Activated T-helper 1 cell treated with anti-CD3 and anti-CD28 coated beads, Interleukin-12 subunit alpha, Interleukin-12 subunit beta, Interleukin-2, Interleukin-4 antibody, amounts not matched to agents 30 ng/mL and 10 ng/mL and 1 ng/mL, durations not matched to agents 14 hours and 24 hours and 36 hours (primary cell): ENCODE measurements at regions not wholly inside any gene's neighbourhood (a gene's known extent, or its start where the extent isn't known, plus 50 kb on each side); places are given as distances from the start of the nearest gene placed in this dataset.
"Not testable (repeated sequence)": the region's sequence is repeated elsewhere in the genome, so short reads cannot be mapped to it uniquely, and the experiment has no call there.

ENCODE experiments used
- DNase-seq: peaks from one replicate; pipeline ENCODE4 v3.0.0; 2021; ENCODE audit warnings: low spot score
- H3K27ac Mint-ChIP-seq: one replicate; pipeline ENCODE4 v1.8.0; 2021; ENCODE audit warnings: mild to moderate bottlenecking, mixed read lengths
- H3K27me3 Mint-ChIP-seq: one replicate; pipeline ENCODE4 v1.8.0; 2022; ENCODE audit warnings: mild to moderate bottlenecking, moderate library complexity, mixed read lengths; ENCODE audit not compliant: insufficient read depth
- H3K36me3 Mint-ChIP-seq: one replicate; pipeline ENCODE4 v1.8.0; 2021; ENCODE audit warnings: low read depth, mixed read lengths
- H3K4me1 Mint-ChIP-seq: one replicate; pipeline ENCODE4 v1.8.0; 2021; ENCODE audit warnings: low read depth, mixed read lengths
- H3K4me3 Mint-ChIP-seq: one replicate; pipeline ENCODE4 v1.8.0; 2021; ENCODE audit warnings: mild to moderate bottlenecking, moderate library complexity, mixed read lengths
- H3K9me3 Mint-ChIP-seq: one replicate; pipeline ENCODE4 v1.8.0; 2021; ENCODE audit warnings: mixed read lengths
- intact Hi-C: fragments of 100-400 bp; cut with micrococcal nuclease; formaldehyde crosslinking; loops from one replicate; pipeline ENCODE4 v1.15.1; 2024

DNA sequence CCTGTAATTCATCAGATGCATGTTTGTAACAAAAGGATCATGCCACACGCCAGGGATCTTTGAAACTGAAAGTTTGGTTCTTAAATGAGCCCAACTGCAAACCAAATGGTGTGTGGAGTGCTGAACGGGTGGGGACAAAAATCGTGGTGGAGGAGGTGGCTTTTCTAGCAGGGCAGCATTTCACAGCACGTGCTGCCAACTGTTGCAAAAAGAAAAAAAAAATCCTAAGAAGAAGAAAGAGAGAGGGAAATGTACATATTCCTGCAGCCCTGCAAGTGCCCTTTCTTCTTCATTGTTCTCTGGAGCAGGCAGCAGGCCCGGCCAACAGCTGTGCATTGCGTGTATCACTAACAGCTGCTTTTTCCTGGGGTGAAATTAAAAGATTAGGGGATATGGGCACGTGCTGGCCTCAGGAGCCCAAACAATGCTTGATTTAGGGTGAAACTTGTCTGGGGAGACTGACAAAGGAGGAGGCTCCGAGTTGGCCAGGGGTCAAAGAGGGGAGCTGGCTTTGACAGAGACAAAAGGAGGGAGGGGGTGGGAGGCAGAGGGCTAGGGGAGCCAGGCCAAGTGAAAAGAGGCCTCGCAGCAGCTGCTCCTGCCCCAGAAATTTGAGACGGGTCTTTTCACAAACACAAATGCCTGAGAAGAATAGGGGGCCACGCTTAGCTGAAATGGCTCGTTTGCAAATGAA is 73.0 kb downstream of the GADD45G start:
- Mint-ChIP-seq H3K27me3 (peaks cover 2% of the 10 kb centered on the region), H3K27ac (no peak overlapping the region), H3K4me1 (peaks cover 21% of the 10 kb centered on the region), H3K36me3 (no peaks in the 10 kb centered on the region), H3K9me3 (no peaks in the 10 kb centered on the region), H3K4me3 (no peak overlapping the region)
- no peak for DNase-seq
- intact Hi-C loops, result no loop called here

DNA sequence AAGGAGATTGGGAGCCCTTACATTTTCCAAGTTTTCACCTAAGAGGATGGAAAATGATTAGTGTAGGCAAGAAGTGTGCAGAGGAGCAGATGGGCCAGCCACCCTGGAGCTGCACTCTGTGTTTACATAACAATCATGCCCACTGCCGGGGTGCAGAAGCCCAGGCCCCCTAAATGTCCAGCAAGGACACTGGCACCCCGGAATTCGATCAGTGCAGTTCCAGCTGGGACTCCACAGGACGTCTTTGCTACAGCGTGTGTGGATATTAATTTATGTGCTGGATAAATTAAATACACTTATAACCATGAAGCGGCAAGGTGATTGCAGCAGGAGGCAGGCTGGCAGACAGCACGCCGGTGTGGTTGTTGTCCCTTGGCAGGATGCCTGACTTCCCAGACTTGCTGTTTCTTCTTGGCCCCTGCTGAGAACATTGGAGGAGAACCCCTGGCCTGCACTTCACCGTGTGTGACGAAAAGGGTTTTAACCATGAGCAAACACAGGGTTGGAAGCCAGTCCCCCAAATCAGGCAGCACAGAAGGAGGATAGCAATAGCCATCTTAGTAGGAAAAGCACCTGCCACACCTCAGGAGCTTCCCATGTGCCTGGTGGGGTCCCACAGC is 73.7 kb downstream of the GADD45G start:
- intact Hi-C loops, result no loop called here
- peaks cover 2% of the 10 kb centered on the region for H3K27me3 Mint-ChIP-seq
- H3K36me3 Mint-ChIP-seq, result no peaks in the 10 kb centered on the region
- no peak overlapping the region for H3K4me3 Mint-ChIP-seq
- H3K9me3 Mint-ChIP-seq, result no peaks in the 10 kb centered on the region
- peaks cover 21% of the 10 kb centered on the region for H3K4me1 Mint-ChIP-seq
- H3K27ac Mint-ChIP-seq, result no peak overlapping the region
- DNase-seq, result no peak

DNA sequence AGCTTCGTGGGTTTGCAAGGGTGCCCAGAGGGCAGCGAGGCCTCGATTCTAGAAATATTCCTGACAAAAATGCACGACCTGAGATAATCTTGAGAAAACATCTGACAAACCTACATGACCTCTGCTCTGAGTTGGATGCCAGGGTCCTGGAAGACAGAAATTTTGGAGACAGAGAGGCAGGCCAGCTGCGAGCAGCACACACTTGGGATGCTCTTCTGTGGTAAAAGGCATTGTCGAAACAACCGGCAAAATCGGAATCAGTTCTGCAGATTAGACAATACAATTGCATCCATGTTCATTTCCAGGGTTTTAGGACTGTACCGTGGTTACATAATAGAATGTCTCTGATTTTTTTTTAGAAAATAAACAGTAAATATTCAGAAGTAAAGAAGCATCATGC is 74.2 kb downstream of the GADD45G start:
- Mint-ChIP-seq H3K36me3 (no peaks in the 10 kb centered on the region), H3K27me3 (peaks cover 2% of the 10 kb centered on the region), H3K9me3 (no peaks in the 10 kb centered on the region), H3K4me3 (no peak overlapping the region), H3K27ac (no peak overlapping the region), H3K4me1 (peaks cover 21% of the 10 kb centered on the region)
- intact Hi-C loops, result no loop called here
- DNase-seq, result no peak

DNA sequence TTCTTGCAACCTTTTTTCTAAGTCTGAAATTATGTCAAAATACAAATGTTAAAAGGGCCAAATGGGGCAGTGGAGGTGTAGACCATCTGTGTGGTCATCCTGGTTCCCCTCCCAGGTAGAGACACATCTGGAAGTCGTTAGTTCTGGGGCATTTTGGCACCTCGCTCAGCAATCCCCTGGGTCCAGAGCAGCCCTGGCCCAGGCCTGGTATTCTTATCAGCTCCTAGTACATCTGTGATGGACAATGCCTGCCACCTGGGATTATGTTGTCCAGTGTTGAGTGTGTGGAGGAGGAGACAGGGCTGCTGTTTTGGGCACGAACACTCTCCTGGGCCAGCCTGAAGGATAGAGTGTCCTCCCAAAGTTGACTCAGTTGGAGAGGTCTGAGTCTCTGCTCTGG is 74.8 kb downstream of the GADD45G start:
- peaks cover 2% of the 10 kb centered on the region for H3K27me3 Mint-ChIP-seq
- H3K36me3 Mint-ChIP-seq, result no peaks in the 10 kb centered on the region
- no peak for DNase-seq
- intact Hi-C loops, result no loop called here
- no peaks in the 10 kb centered on the region for H3K9me3 Mint-ChIP-seq
- no peak overlapping the region for H3K4me3 Mint-ChIP-seq
- no peak overlapping the region for H3K27ac Mint-ChIP-seq
- peaks cover 21% of the 10 kb centered on the region for H3K4me1 Mint-ChIP-seq

DNA sequence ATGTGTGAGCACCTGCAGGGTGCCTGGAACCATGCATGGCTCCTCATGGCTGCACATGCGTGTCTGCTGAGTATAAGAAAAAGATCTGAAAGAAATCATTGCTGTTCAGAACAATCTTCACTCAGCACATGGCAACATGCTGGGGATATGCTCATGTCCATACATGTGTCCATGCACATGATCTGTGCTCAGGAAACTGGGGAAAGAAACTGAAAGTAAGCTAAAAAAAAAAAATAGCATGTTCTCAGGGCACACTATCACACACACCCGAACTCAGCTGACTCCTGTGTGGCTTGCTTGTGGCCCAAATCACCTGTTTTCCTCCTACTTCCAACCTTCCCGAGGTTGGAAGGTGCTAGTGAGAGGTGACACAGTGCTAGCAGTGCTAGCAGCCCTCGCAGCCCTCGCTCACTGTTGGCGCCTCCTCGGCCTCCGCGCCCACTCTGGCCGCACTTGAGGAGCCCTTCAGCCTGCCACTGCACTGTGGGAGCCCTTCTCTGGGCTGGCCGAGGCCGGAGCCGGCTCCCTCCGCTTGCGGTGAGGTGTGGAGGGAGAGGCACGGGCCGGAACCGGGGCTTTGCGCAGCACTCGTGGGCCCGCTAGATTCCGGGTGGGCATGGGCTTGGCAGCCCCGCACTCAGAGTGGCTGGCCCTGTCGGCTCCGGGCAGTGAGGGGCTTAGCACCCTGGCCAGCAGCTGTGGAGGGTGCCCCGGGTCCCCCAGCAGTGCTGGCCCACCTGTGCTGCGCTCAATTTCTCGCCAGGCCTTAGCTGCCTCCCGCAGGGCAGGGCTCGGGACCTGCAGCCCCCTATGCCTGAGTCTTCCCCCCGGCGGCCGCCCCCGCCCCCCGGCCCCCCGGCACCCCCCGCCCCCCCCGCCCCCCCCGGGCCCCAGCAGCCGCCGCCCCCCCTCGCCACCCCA is 76.0 kb downstream of the GADD45G start:
- H3K4me3 Mint-ChIP-seq, result no peak overlapping the region
- no peak overlapping the region for H3K27ac Mint-ChIP-seq
- peaks cover 2% of the 10 kb centered on the region for H3K27me3 Mint-ChIP-seq
- no peaks in the 10 kb centered on the region for H3K9me3 Mint-ChIP-seq
- H3K36me3 Mint-ChIP-seq, result no peaks in the 10 kb centered on the region
- DNase-seq, result no peak
- H3K4me1 Mint-ChIP-seq, result peaks cover 21% of the 10 kb centered on the region
- intact Hi-C loops, result no loop called here

DNA sequence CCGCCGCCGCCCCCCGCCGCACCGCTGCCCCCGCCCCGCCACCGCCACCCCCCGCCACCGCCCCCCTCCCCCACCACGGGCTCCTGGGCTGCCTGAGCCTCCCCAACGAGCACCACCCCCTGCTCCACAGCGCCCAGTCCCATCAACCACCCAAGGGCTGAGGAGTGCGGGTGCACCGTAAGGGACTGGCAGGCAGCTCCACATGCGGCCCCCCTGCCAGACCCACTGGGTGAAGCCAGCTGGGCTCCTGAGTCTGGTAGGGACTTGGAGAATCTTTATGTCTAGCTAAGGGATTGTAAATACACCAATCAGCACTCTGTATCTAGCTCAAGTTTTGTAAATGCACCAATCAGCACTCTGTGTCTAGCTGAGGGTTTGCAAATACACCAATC is 76.7 kb downstream of the GADD45G start:
- H3K27me3 Mint-ChIP-seq, intact Hi-C loops, DNase-seq, H3K36me3 Mint-ChIP-seq, H3K4me3 Mint-ChIP-seq, H3K27ac Mint-ChIP-seq, H3K9me3 Mint-ChIP-seq: not testable (repeated sequence)
- H3K4me1 Mint-ChIP-seq, result peaks cover 26% of the 10 kb centered on the region

DNA sequence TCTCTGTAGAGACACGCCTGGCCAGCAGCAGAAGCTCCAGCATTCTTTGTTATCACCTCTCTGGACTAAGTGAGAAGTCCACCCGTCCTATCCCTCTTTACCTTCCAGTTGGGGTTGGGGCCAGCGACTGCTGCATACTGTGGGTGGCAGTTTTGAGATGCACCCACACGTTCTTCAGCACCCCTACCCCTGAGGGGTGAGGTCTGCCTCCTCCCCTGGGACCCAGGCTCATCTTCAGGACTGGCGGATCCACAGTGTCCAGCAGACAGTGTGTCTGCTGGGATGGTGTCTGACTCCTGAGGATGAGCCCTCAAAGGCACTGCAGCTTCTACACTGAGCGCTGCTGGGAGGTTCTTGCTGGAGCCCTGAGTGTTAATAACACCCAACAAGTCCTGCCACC is 78.8 kb downstream of the GADD45G start:
- peaks cover 2% of the 10 kb centered on the region for H3K27me3 Mint-ChIP-seq
- no peaks in the 10 kb centered on the region for H3K36me3 Mint-ChIP-seq
- H3K9me3 Mint-ChIP-seq, result no peaks in the 10 kb centered on the region
- DNase-seq, result no peak
- intact Hi-C loops, result no loop called here
- peaks cover 23% of the 10 kb centered on the region for H3K4me1 Mint-ChIP-seq
- H3K27ac Mint-ChIP-seq, result no peak overlapping the region
- no peak overlapping the region for H3K4me3 Mint-ChIP-seq

DNA sequence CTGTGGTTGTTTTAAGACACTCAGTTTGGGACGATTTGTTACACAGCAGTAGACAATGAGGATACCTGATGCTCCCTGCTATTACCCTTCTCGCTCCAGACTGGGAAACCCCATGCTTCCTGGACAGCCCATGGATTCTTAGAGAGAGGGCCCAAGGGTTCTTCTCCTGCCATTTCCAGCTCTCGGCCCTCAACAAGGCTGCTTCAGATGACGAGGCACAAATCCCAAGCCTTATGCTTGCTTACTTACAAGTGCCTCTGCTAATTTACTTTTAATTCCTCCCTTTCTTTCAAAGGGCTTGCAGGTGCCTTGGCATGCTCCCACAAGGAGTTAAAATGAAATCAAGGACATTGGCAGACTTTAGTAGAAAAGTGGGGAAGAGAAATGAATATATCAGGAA is 79.4 kb downstream of the GADD45G start:
- Mint-ChIP-seq H3K4me3 (no peak overlapping the region), H3K4me1 (peaks cover 23% of the 10 kb centered on the region), H3K9me3 (no peaks in the 10 kb centered on the region), H3K27me3 (peaks cover 2% of the 10 kb centered on the region), H3K27ac (no peak overlapping the region), H3K36me3 (no peaks in the 10 kb centered on the region)
- no peak for DNase-seq
- intact Hi-C loops, result no loop called here

DNA sequence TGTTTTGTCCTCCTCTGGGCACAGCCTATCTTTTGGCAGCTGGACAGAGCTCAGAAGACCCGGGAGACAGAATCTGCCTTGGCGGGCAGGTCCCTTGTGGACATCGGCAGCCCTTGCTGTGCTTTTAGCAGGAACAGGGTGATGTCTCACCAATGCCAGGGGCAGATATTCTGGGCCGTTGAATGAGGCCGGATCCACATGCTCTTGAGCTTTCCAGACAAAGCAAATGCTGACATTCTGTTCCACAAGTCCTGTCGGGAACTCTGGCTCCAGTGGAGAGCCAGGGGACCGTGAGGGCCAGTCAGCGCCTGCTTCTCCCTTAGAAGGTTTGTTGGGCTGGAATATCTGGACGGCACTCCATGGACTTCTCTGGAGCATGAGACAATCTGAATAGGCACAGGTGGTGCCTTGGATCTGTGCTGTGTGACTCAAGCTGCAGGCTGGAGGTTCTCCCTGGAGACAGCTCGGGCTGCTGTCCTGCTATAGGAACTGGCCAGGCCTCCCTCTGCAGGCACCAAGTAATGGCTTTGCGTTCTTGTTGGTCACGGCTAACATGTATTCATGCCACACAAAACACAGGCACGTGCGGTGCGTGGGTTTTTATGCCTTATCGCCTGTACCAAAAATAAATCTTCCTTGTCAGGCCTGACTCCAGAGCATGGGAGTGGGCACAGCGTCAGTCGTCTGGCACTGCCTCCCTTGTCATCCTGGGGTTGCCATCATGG is 80.3 kb downstream of the GADD45G start:
- no peak overlapping the region for H3K4me3 Mint-ChIP-seq

DNA sequence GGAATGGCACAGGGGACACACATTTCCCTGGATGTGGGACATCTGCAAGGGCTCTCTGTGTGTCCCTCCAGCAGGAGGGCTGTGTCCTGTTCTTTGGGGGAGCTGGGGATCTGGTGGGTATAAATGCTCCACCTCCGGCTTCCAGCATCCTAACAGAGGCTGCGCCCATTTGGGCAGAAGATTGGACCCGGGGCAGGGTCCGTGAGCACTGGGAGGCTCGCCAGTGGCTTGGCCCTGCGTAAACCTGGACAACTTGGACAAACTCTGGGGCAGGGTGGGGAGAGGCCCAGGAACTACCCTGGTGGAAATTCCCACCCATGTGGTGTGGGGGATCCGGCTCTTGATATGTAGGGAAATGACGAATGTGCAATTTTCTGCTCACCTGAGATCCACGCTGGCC is 80.9 kb downstream of the GADD45G start:
- Mint-ChIP-seq H3K27me3 (no peaks in the 10 kb centered on the region), H3K4me3 (no peak overlapping the region), H3K4me1 (peaks cover 18% of the 10 kb centered on the region), H3K9me3 (no peaks in the 10 kb centered on the region), H3K27ac (no peak overlapping the region), H3K36me3 (no peaks in the 10 kb centered on the region)
- DNase-seq, result no peak
- intact Hi-C loops, result no loop called here

More for the DNA sequence above, 80.3 kb downstream of the GADD45G start:
- intact Hi-C loops, result no loop called here
- no peak for DNase-seq
- Mint-ChIP-seq H3K4me1 (peaks cover 18% of the 10 kb centered on the region), H3K36me3 (no peaks in the 10 kb centered on the region), H3K9me3 (no peaks in the 10 kb centered on the region), H3K27ac (no peak overlapping the region), H3K27me3 (peaks cover under 1% of the 10 kb centered on the region)

DNA sequence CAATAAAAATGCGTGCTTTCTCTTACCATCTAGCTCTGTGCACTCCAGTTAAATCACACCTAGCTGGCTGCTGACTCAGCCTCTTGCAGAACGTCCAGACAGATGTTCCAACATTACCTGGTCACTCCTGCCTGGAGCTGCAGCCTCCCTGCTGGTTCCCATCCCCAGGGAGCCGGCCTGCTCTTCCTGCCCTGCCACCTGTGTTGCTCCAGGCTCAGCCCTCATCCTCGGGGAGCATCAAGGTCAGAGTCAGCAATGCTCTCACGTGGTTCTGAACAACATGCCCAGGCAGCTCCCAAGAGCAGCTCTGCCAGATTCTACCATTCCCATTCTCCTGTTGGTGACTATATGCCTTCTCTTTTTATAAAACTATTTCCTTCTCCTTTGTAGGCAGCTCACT is 81.3 kb downstream of the GADD45G start:
- Mint-ChIP-seq H3K27ac (no peak overlapping the region), H3K36me3 (no peaks in the 10 kb centered on the region), H3K4me3 (no peak overlapping the region), H3K9me3 (no peaks in the 10 kb centered on the region), H3K4me1 (peaks cover 22% of the 10 kb centered on the region), H3K27me3 (no peaks in the 10 kb centered on the region)
- intact Hi-C loops, result no loop called here
- DNase-seq, result no peak

DNA sequence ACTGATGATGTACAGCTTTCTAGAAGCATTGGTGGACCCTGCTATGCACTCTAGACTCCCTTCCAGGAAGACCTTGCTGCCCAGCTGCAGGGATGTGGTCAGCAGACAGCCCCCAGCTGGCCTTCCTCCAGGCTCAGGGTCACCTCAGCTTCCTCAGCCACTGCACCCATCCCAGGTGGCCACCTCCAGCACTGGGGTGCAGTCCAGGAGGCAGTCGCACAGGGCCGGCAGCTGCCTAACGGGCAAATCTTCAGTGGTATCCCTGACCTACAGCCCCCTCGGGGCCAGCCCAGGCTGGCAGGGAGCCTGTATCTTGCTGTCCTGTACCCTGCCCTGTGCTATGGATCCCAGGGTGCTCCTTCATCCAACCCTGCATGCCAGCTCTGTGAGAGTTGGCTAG is 81.8 kb downstream of the GADD45G start:
- intact Hi-C loops, result no loop called here
- no peak for DNase-seq
- H3K4me3 Mint-ChIP-seq, result no peak overlapping the region
- peaks cover 27% of the 10 kb centered on the region for H3K4me1 Mint-ChIP-seq
- no peaks in the 10 kb centered on the region for H3K27me3 Mint-ChIP-seq
- no peaks in the 10 kb centered on the region for H3K9me3 Mint-ChIP-seq
- no peak overlapping the region for H3K27ac Mint-ChIP-seq
- no peaks in the 10 kb centered on the region for H3K36me3 Mint-ChIP-seq

DNA sequence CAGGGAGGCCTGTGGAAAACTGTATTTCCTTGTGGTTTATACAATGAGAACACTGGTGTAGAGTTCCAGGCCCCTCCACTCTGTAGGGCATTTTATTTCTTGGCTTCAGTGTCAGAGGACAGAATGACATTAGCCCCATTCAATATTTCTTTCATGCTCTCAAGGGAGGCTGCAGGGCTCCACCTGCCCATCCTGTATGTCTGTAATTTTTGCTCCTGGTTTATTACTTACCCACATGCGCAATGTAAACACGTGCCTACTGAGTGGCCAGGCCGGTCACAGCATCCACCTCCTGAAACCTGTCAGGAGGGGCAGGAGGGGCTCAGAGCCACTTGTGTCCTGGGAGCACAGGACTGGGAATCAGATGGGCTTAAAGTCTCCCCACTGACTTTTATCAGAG is 82.4 kb downstream of the GADD45G start:
- DNase-seq, result no peak
- Mint-ChIP-seq H3K4me1 (peaks cover 32% of the 10 kb centered on the region), H3K36me3 (no peaks in the 10 kb centered on the region), H3K4me3 (no peak overlapping the region), H3K27me3 (no peaks in the 10 kb centered on the region), H3K27ac (no peak overlapping the region), H3K9me3 (no peaks in the 10 kb centered on the region)
- intact Hi-C loops, result no loop called here
